ENCODE measurements at regions not wholly inside any gene's neighbourhood (a gene's known extent, or its start where the extent isn't known, plus 50 kb on each side); places are given as distances from the start of the nearest gene placed in this dataset.

DNA sequence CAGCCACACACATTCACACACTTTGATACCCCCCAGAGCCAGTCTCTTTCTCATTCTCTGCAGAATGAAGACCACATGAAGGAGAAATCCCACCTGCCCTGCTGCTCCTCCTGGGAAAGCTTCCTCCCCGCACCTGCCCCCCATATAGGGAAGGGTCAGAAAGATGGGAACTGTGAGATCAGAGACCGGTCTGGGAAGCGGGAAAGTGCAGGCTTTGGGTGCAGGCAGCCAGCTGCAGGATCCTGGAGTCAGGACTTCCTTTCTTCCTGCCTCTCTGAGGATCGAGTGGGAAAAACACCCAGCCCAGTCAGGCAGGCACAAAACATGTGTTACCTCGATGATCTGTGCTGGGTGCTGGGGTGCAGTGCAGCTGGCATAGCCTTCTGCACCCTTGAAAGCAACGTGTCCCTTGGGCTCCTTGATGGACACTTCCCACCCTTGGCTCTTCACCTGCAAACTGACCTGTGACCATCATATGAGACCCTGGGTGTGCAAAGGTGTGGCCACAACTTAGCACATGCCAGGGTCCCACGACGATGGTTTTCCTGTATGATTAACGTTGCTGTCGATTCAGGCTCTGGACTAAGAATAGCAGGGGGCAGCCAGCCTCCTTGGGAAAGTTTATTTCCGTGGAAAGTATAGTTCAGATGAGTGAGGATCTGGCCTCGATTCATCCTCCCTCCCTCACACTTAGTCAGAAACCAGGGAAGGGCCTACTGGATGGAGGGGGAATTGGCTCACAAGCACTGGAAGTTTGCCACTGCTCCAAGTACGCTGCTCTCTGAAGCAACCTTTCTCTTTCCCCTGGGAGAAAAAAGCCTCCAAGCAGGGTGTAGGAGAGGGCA, 105.4 kb upstream of the MED13L start:
- Histone ChIP-seq H3K4me3 (ENCODE audit: low read depth in 2 of 2, low read length in 2 of 2) (no peak overlapping the region), H3K27me3 (ENCODE audit: control insufficient read depth, insufficient read depth, low read length) (no peaks in the 10 kb centered on the region), H3K36me3 (ENCODE audit: control insufficient read depth, insufficient read depth, low read length) (no peaks in the 10 kb centered on the region), H3K27ac (ENCODE audit: low read length) (peak overlapping the region; percentile 88), H3K4me1 (ENCODE audit: control insufficient read depth, insufficient read depth, low read length) (peaks cover 39% of the 10 kb centered on the region), H3K9me3 (ENCODE audit: control insufficient read depth, insufficient read depth, low read depth, low read length) (no peaks in the 10 kb centered on the region)
- intact Hi-C loops (cut with micrococcal nuclease; ENCODE audit: unreplicated experiment): loop anchor here (5.0 kb wide), 1 partner anchor 101 kb away; no protein-coding TSS in a partner anchor
- ChIA-PET POLR2A (no interaction called here), CTCF (interaction anchor here (0.7 kb wide), 1 partner anchor 306 kb away, joined by 3 read pairs; no protein-coding TSS in a partner anchor)
- peak; percentile 46 for ATAC-seq
- no TSS peak for BruUV-seq (replicated peaks)
- TF ChIP-seq, protein P1, sequence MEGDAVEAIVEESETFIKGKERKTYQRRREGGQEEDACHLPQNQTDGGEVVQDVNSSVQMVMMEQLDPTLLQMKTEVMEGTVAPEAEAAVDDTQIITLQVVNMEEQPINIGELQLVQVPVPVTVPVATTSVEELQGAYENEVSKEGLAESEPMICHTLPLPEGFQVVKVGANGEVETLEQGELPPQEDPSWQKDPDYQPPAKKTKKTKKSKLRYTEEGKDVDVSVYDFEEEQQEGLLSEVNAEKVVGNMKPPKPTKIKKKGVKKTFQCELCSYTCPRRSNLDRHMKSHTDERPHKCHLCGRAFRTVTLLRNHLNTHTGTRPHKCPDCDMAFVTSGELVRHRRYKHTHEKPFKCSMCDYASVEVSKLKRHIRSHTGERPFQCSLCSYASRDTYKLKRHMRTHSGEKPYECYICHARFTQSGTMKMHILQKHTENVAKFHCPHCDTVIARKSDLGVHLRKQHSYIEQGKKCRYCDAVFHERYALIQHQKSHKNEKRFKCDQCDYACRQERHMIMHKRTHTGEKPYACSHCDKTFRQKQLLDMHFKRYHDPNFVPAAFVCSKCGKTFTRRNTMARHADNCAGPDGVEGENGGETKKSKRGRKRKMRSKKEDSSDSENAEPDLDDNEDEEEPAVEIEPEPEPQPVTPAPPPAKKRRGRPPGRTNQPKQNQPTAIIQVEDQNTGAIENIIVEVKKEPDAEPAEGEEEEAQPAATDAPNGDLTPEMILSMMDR (IDR thresholded peaks at IDR 0.05): no peak
- no peak for TF ChIP-seq SIN3A (IDR thresholded peaks at IDR 0.05; ENCODE audit: borderline replicate concordance, insufficient read depth, low read depth, low read length)
- TF ChIP-seq, protein P2, sequence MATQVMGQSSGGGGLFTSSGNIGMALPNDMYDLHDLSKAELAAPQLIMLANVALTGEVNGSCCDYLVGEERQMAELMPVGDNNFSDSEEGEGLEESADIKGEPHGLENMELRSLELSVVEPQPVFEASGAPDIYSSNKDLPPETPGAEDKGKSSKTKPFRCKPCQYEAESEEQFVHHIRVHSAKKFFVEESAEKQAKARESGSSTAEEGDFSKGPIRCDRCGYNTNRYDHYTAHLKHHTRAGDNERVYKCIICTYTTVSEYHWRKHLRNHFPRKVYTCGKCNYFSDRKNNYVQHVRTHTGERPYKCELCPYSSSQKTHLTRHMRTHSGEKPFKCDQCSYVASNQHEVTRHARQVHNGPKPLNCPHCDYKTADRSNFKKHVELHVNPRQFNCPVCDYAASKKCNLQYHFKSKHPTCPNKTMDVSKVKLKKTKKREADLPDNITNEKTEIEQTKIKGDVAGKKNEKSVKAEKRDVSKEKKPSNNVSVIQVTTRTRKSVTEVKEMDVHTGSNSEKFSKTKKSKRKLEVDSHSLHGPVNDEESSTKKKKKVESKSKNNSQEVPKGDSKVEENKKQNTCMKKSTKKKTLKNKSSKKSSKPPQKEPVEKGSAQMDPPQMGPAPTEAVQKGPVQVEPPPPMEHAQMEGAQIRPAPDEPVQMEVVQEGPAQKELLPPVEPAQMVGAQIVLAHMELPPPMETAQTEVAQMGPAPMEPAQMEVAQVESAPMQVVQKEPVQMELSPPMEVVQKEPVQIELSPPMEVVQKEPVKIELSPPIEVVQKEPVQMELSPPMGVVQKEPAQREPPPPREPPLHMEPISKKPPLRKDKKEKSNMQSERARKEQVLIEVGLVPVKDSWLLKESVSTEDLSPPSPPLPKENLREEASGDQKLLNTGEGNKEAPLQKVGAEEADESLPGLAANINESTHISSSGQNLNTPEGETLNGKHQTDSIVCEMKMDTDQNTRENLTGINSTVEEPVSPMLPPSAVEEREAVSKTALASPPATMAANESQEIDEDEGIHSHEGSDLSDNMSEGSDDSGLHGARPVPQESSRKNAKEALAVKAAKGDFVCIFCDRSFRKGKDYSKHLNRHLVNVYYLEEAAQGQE (IDR thresholded peaks at IDR 0.05; ENCODE audit: insufficient read depth in 1 of 2, low read depth in 2 of 2, low read length in 1 of 2): no peak
- no peak for TF ChIP-seq POLR2AphosphoS5 (IDR thresholded peaks at IDR 0.05; ENCODE audit: low read depth, low read length)
- TF ChIP-seq TCF7L2 (IDR thresholded peaks at IDR 0.05; ENCODE audit: low read depth, low read length): no peak
- no peak for DNase-seq (ENCODE audit: low read depth, low spot score)
- in situ Hi-C loops (cut with HindIII; ENCODE audit: low pct_unique_long_range_greater_than_20kb, low sequenced_read_pairs): no loop called here

DNA sequence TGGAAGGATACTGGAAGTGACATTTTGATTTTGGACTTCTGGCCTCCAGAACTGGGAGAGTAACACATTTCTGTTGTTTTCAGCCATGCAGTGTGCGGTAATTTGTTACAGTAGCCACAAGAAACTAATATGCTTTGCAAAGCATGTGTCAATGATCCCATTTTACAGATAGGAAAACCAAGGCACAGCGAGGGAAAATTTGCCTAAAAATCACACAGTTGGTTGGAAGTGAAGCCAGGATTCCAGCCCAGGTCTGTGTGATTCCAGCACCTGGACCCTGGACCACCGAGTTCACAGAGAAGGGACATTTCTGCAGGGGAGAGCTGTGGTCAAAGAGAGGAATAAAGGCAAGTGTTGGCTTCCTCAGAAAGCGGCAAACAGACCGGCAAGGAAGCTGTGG, 106.7 kb upstream of the MED13L start:
- DNase-seq (ENCODE audit: low read depth, low spot score) (no peak), ATAC-seq (no peak)
- TF ChIP-seq POLR2AphosphoS5 (IDR thresholded peaks at IDR 0.05; ENCODE audit: low read depth, low read length) (no peak), TCF7L2 (IDR thresholded peaks at IDR 0.05; ENCODE audit: low read depth, low read length) (no peak), SIN3A (IDR thresholded peaks at IDR 0.05; ENCODE audit: borderline replicate concordance, insufficient read depth, low read depth, low read length) (no peak)
- TF ChIP-seq, protein P2 (IDR thresholded peaks at IDR 0.05; ENCODE audit: insufficient read depth in 1 of 2, low read depth in 2 of 2, low read length in 1 of 2): no peak
- TF ChIP-seq, protein P1 (IDR thresholded peaks at IDR 0.05): no peak
- in situ Hi-C loops (cut with HindIII; ENCODE audit: low pct_unique_long_range_greater_than_20kb, low sequenced_read_pairs): no loop called here
- Histone ChIP-seq H3K36me3 (ENCODE audit: control insufficient read depth, insufficient read depth, low read length) (no peaks in the 10 kb centered on the region), H3K9me3 (ENCODE audit: control insufficient read depth, insufficient read depth, low read depth, low read length) (no peaks in the 10 kb centered on the region), H3K27ac (ENCODE audit: low read length) (peak overlapping the region; percentile 88), H3K4me1 (ENCODE audit: control insufficient read depth, insufficient read depth, low read length) (peaks cover 41% of the 10 kb centered on the region), H3K4me3 (ENCODE audit: low read depth in 2 of 2, low read length in 2 of 2) (no peak overlapping the region), H3K27me3 (ENCODE audit: control insufficient read depth, insufficient read depth, low read length) (no peaks in the 10 kb centered on the region)
- BruUV-seq (replicated peaks): no TSS peak
- intact Hi-C loops (cut with micrococcal nuclease; ENCODE audit: unreplicated experiment): loop anchor here (5.0 kb wide), 1 partner anchor 102 kb away; no protein-coding TSS in a partner anchor
- ChIA-PET CTCF (no interaction called here), POLR2A (interaction anchor here (0.6 kb wide), 1 partner anchor 263 kb away, joined by 5 read pairs; no protein-coding TSS in a partner anchor)

All from Panc1 (cell line).